HG03565 (cell line): ENCODE measurements at regions not wholly inside any gene's neighbourhood (a gene's known extent, or its start where the extent isn't known, plus 50 kb on each side); places are given as distances from the start of the nearest gene placed in this dataset.

Source experiments
- ATAC-seq: cut with Tn5 transposase; IDR thresholded peaks from one replicate; pipeline ENCODE4 v1.9.1; 2021; ENCODE audit warnings: mild to moderate bottlenecking, moderate library complexity; ENCODE audit not compliant: unreplicated experiment

DNA sequence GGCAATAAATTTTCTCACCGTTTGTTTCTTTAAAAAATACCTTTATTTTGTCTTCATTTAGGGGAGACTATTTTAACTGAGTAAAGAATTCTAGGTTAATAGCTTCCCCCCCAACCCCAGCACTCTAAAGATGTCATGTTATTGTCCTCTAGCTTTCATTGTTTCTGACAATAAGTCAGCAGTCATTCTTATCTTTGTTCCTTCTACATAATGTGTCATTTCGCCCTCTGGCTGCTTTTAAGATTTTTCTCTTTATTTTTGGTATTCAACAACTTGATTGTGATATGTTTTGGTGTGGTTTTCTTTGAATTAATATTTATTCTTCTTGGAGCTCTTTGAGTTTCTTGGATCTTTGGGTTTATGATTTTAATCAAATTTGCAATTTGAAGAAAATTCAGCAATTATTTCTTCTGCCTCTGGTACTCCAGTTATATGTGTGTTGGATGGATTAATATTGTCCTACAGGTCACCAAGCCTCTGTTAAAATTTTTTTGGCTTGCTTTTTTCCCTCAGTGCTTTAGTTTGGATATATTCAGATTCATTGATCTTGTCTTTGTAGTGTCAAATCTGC lies 64.6 kb upstream of the ELN start:
- no peak for ATAC-seq

DNA sequence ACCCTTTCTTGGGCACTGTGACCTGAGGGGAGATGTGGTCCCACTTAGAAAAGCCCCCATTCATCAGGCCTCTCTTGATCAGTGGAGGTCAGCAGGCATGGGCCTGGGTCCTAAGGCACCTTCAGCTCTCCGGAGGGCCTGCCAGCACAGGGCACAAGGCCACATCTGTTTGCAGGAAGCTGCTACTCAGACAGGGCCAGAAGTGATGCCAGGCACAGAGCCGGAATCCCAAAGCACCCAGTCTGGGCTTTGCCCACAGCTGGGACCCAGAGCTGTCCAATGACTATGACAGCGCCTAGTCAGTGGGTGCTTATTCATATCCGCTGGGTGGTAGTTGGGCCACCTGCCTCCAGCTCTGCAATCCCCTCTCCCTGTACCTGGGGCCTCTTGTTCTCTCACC lies 63.2 kb upstream of the ELN start:
- no peak for ATAC-seq

GRCh38 chr7:73966062-73966940 lies 61.7 kb upstream of the ELN start:
- no peak for ATAC-seq

GRCh38 chr7:73966941-73967831 lies 60.8 kb upstream of the ELN start:
- ATAC-seq = no peak

DNA sequence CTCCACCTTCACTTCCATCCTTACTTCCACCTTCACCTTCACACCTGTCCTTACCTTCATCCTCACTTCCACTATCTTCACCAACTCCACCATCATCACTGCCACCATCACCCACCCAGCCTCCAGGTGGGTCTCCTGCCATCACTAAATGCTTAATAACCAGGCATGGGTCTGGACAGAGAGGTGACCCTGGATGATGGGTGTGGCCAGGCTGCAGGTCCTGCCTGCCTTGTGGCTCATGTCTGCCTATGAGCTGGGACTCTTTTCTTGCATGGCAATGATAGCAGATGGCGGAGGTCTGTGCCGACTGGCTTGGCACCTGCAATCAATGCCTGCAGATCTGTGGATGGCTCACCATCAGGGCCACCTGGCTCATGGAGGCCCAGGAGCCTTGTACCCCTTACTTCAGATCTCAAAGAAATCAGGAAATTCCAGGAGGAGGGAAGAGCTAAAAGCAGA lies 60.1 kb upstream of the ELN start:
- no peak for ATAC-seq

- no peak for ATAC-seq
Measured at GRCh38 chr7:73968487-73968886, 59.5 kb upstream of the ELN start.

GRCh38 chr7:73969991-73970390 lies 58.0 kb upstream of the ELN start:
- ATAC-seq = no peak

- ATAC-seq = no peak
Measured at GRCh38 chr7:73970801-73971229, 57.2 kb upstream of the ELN start.

- ATAC-seq = peak; percentile 70
Measured at GRCh38 chr7:73971322-73971703, 56.7 kb upstream of the ELN start.

GRCh38 chr7:73971704-73972341 lies 56.1 kb upstream of the ELN start:
- ATAC-seq = no peak

DNA sequence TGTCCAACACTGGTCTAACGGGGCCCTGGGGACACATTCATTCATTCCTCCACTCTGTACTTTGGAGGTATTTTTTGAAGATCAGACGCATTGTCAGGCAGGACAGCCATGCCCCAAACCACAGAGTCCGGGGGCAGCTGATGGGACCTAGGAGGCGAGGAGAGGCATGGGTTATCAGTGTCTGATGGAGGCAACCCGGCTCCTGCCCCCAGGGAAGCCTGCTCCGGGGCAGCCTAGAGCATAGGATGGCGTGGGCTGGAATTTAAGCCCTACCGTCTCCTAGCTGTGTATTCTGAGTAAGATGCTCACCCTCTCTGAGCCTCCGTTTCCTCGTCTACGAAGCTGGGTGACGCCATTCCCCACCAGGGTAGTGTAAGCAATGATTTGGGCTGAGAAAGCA lies 55.4 kb upstream of the ELN start:
- ATAC-seq = no peak

- no peak for ATAC-seq
Measured at GRCh38 chr7:73973091-73973490, 54.9 kb upstream of the ELN start.

DNA sequence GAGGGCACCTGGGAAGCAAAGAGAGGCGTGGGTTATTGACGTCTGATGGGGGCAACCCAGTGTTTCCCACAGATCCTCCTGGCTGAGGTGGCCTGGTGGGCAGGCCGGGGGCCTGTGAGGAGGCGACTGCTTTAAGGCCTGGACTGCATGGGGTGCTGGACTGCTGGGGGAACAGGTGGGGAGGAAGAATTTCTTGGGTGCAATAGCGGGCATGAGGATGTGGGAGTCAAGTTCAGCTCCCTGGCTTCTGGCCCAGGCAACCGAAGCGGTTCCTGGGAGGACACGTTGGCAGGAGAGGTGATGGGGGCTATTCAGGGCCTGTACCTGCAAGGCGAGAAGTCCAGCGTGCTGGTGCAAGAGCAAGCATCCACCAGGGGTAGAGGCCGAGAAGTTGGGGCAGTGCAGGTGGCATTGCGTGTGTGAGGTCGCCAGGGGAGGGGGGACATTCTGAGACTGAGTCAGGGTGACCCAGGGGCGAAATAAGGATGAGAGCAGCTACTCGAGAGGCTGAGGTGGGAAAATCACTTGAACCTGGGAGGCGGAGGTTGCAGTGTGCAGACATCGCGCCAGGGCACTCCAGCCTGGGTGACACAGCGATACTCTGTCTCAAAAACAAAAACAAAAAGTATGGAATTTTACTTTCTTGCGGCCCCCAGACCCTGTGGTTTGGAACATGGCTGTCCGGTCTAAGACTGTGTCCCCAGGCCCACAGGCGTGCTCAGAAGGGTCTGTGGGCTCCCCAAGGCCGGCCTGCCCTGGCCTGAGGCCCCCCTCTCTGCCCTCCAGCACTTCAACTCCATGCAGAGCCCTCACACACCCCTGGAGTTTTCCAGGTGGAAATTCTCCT lies 53.6 kb upstream of the ELN start:
- no peak for ATAC-seq

GRCh38 chr7:73974948-73975926 lies 52.7 kb upstream of the ELN start:
- ATAC-seq = no peak

- ATAC-seq = no peak
Measured at GRCh38 chr7:73976761-73977618, 51.0 kb upstream of the ELN start.

GRCh38 chr7:73977619-73978618 lies 50.1 kb upstream of the ELN start:
- no peak for ATAC-seq
